ENCODE measurements at regions not wholly inside any gene's neighbourhood (a gene's known extent, or its start where the extent isn't known, plus 50 kb on each side); places are given as distances from the start of the nearest gene placed in this dataset.
"Not testable (repeated sequence)": the region's sequence is repeated elsewhere in the genome, so short reads cannot be mapped to it uniquely, and the experiment has no call there.

- no peak for DNase-seq
Observed at GRCh38 chr5:66234241-66234640, 90.1 kb downstream of the SREK1 start.

GRCh38 chr5:66238435-66238834, 94.3 kb downstream of the SREK1 start:
- no peak for DNase-seq

GRCh38 chr5:66239034-66239433, 94.9 kb downstream of the SREK1 start:
- DNase-seq: no peak

- DNase-seq: no peak
Observed at GRCh38 chr5:66241136-66241825, 97.2 kb downstream of the SREK1 start.

GRCh38 chr5:66242050-66242715, 98.1 kb downstream of the SREK1 start:
- DNase-seq: no peak

- DNase-seq: no peak
Observed at GRCh38 chr5:66246608-66247007, 102.5 kb downstream of the SREK1 start.

- no peak for DNase-seq
Observed at GRCh38 chr5:66247176-66247960, 103.3 kb downstream of the SREK1 start.

GRCh38 chr5:66248874-66249273, 104.8 kb downstream of the SREK1 start:
- DNase-seq: no peak

- DNase-seq: no peak
Observed at GRCh38 chr5:66249920-66250319, 105.8 kb downstream of the SREK1 start.

- no peak for DNase-seq
Observed at GRCh38 chr5:66252849-66253248, 108.7 kb downstream of the SREK1 start.

GRCh38 chr5:66255714-66256113, 111.6 kb downstream of the SREK1 start:
- no peak for DNase-seq

- no peak for DNase-seq
Observed at GRCh38 chr5:66273121-66273520, 129.0 kb downstream of the SREK1 start.

- DNase-seq: no peak
Observed at GRCh38 chr5:66276986-66277385, 132.9 kb downstream of the SREK1 start.

- no peak for DNase-seq
Observed at GRCh38 chr5:66277981-66278380, 133.9 kb downstream of the SREK1 start.

- DNase-seq: no peak
Observed at GRCh38 chr5:66281294-66281693, 137.2 kb downstream of the SREK1 start.

- no peak for DNase-seq
Observed at GRCh38 chr5:66284588-66285342, 140.7 kb downstream of the SREK1 start.

- DNase-seq: no peak
Observed at GRCh38 chr5:66285343-66285922, 141.3 kb downstream of the SREK1 start.

GRCh38 chr5:66291771-66292170, 147.7 kb downstream of the SREK1 start:
- no peak for DNase-seq

GRCh38 chr5:66293851-66294250, 149.8 kb downstream of the SREK1 start:
- not testable (repeated sequence) for DNase-seq

- DNase-seq: no peak
Observed at GRCh38 chr5:66299463-66299862, 155.4 kb downstream of the SREK1 start.

GRCh38 chr5:66302344-66302743, 158.2 kb downstream of the SREK1 start:
- DNase-seq: no peak

GRCh38 chr5:66306105-66306843, 162.2 kb downstream of the SREK1 start:
- peak; percentile 17 for DNase-seq

Data from stimulated activated CD4-positive, alpha-beta T cell treated with anti-CD3 and anti-CD28 coated beads, Interleukin-4, amount 100 ng/mL, for 24 hours (primary cell).